Transverse colon (tissue), 4 donors: ENCODE measurements at regions not wholly inside any gene's neighbourhood (a gene's known extent, or its start where the extent isn't known, plus 50 kb on each side); places are given as distances from the start of the nearest gene placed in this dataset.

Experiments used
- DNase-seq: peaks from one replicate; pipeline ENCODE4 v3.0.0-alpha.2; 2019
- H3K27ac ChIP-seq, 4 donors: fragments of 200-600 bp; sonication (generic); 2 replicates each; pipeline ENCODE4 v1.5.1; 2016 to 2018; ENCODE audit warnings: inconsistent platforms in 4 of 4
- H3K27me3 ChIP-seq: fragments of 200-600 bp; sonication (generic); 2 replicates; pipeline ENCODE4 v1.5.1; 2017; ENCODE audit warnings: inconsistent platforms
- H3K36me3 ChIP-seq, 4 donors: fragments of 200-600 bp; sonication (generic); 2 replicates each; pipeline ENCODE4 v1.5.1; 2017 to 2019; ENCODE audit warnings: inconsistent platforms in 4 of 4
- H3K4me1 ChIP-seq, 4 donors: fragments of 200-600 bp; sonication (generic); 2 replicates each; pipeline ENCODE4 v1.5.1; 2017 to 2020; ENCODE audit warnings: inconsistent platforms in 4 of 4
- H3K4me3 ChIP-seq, 4 donors: fragments of 200-600 bp; sonication (generic); 1 replicate in 1 of 4; 2 replicates in 3 of 4; pipeline versions ENCODE4 v1.5.1 to v1.6.1; 2017 to 2019; ENCODE audit warnings: inconsistent platforms in 4 of 4
- H3K9me3 ChIP-seq, 2 donors: fragments of 200-600 bp; sonication (generic); 2 replicates each; pipeline ENCODE4 v1.5.1; 2017 to 2019; ENCODE audit warnings: inconsistent platforms in 2 of 2
- CTCF ChIP-seq, 5 experiments: fragments of 200-600 bp in 3 of 5; fragments of 450-650 bp in 2 of 5; sonication (generic) in 3 of 5; IDR thresholded peaks; 1 replicate in 2 of 5; 2 replicates in 3 of 5; pipeline ENCODE4 v1.5.1; 2016 to 2017; ENCODE audit warnings: antibody characterized with exemption in 5 of 5, inconsistent platforms in 3 of 5, mild to moderate bottlenecking in 2 of 5, moderate library complexity in 1 of 5
- EP300 ChIP-seq: sonication (generic); formaldehyde crosslinking; IDR thresholded peaks from one replicate; pipeline ENCODE4 v1.6.1; 2017; ENCODE audit warnings: antibody characterized with exemption, low read depth
- POLR2A ChIP-seq: fragments of 450-650 bp; IDR thresholded peaks from one replicate; pipeline ENCODE4 v1.6.1; 2016; ENCODE audit warnings: antibody characterized with exemption, mild to moderate bottlenecking, moderate library complexity
- POLR2AphosphoS5 ChIP-seq, 3 donors: sonication (generic); formaldehyde crosslinking; IDR thresholded peaks; one replicate each; pipeline ENCODE4 v1.6.1; 2016; ENCODE audit warnings: antibody characterized with exemption in 3 of 3
- WGBS, 2 donors: methylation state at CpG; one replicate each; pipeline ENCODE4 v1.1.5; 2018; ENCODE audit warnings: low coverage in 1 of 2; 5-methylcytosine and 5-hydroxymethylcytosine counted together
- in situ Hi-C, 4 donors: fragments of 200-750 bp; cut with MboI; loops; one replicate each; pipeline versions ENCODE4 v1.15.0 to v1.15.1; 2017; ENCODE audit warnings: low sequenced_read_pairs in 3 of 4, low pct_ligation_motif_present in 1 of 4, low pct_unique_long_range_greater_than_20kb in 1 of 4
- intact Hi-C: fragments of 100-400 bp; cut with DNase I; formaldehyde crosslinking; loops from one replicate; pipeline ENCODE4 v1.15.1; 2023; ENCODE audit warnings: low total_unique reads

GRCh38 chr11:22567759-22568158 lies 57.9 kb downstream of the FANCF start:
- intact Hi-C loops (no loop called here), in situ Hi-C loops (no loop called here)
- TF ChIP-seq CTCF (IDR thresholded peaks at IDR 0.05) (no peak), EP300 (no peak), POLR2A (no peak), POLR2AphosphoS5 (IDR thresholded peaks at IDR 0.05) (no peak)
- Histone ChIP-seq H3K27me3 (no peaks in the 10 kb centered on the region), H3K27ac (no peak overlapping the region), H3K4me1 (no peaks in the 10 kb centered on the region), H3K36me3 (no peaks in the 10 kb centered on the region), H3K9me3 (no peaks in the 10 kb centered on the region), H3K4me3 (no peak overlapping the region)
- 100% methylated on average over 1 of the region's 1 CpG; no CpG with 5 or more reads in 1 of the 2 donors for WGBS, 2 donors
- no peak for DNase-seq

- no peak for DNase-seq
- in situ Hi-C loops (no loop called here), intact Hi-C loops (no loop called here)
- H3K36me3 ChIP-seq: no peaks in the 10 kb centered on the region
- TF ChIP-seq CTCF (IDR thresholded peaks at IDR 0.05): no peak
- TF ChIP-seq POLR2A: no peak
- TF ChIP-seq EP300: no peak
- no peak for TF ChIP-seq POLR2AphosphoS5 (IDR thresholded peaks at IDR 0.05)
- H3K4me3 ChIP-seq: no peak overlapping the region
- no peak overlapping the region for H3K27ac ChIP-seq
- no peaks in the 10 kb centered on the region for H3K9me3 ChIP-seq
- H3K27me3 ChIP-seq: no peaks in the 10 kb centered on the region
- no peaks in the 10 kb centered on the region for H3K4me1 ChIP-seq
- 28 to 40% methylated on average over 2 of the region's 2 CpGs for WGBS, 2 donors
These were observed 59.3 kb downstream of the FANCF start for GRCh38 chr11:22566293-22566692.

GRCh38 chr11:22561283-22561682 lies 64.3 kb downstream of the FANCF start:
- Histone ChIP-seq H3K27me3 (no peaks in the 10 kb centered on the region), H3K4me3 (no peak overlapping the region), H3K36me3 (no peaks in the 10 kb centered on the region), H3K4me1 (no peaks in the 10 kb centered on the region), H3K9me3 (no peaks in the 10 kb centered on the region), H3K27ac (no peak overlapping the region)
- in situ Hi-C loops: no loop called here
- 38 to 64% methylated on average over 2 of the region's 2 CpGs for WGBS, 2 donors
- intact Hi-C loops: no loop called here
- no peak for TF ChIP-seq EP300
- TF ChIP-seq POLR2AphosphoS5 (IDR thresholded peaks at IDR 0.05): no peak
- no peak for TF ChIP-seq POLR2A
- TF ChIP-seq CTCF (IDR thresholded peaks at IDR 0.05): no peak
- DNase-seq: no peak

GRCh38 chr11:22559416-22559815 lies 66.2 kb downstream of the FANCF start:
- no peak for DNase-seq
- H3K4me1 ChIP-seq: no peaks in the 10 kb centered on the region
- H3K36me3 ChIP-seq: no peaks in the 10 kb centered on the region
- H3K27me3 ChIP-seq: no peaks in the 10 kb centered on the region
- WGBS, 2 donors: 50 to 55% methylated on average over 2 of the region's 2 CpGs
- H3K9me3 ChIP-seq: no peaks in the 10 kb centered on the region
- TF ChIP-seq CTCF (IDR thresholded peaks at IDR 0.05) (no peak), POLR2AphosphoS5 (IDR thresholded peaks at IDR 0.05) (no peak), EP300 (no peak), POLR2A (no peak)
- intact Hi-C loops (no loop called here), in situ Hi-C loops (no loop called here)
- no peak overlapping the region for H3K4me3 ChIP-seq
- no peak overlapping the region for H3K27ac ChIP-seq
